ENCODE measurements at regions not wholly inside any gene's neighbourhood (a gene's known extent, or its start where the extent isn't known, plus 50 kb on each side); places are given as distances from the start of the nearest gene placed in this dataset.

- DNase-seq (no peak), FAIRE-seq (no peak)
- no peak for TF ChIP-seq CTCF (IDR thresholded peaks at IDR 0.05; ENCODE audit: borderline replicate concordance, extremely low read depth, insufficient read depth)
- no peak overlapping the region for H3K27ac ChIP-seq (ENCODE audit: low read depth in 2 of 2, low read length in 2 of 2)
- no peaks in the 10 kb centered on the region for H3K36me3 ChIP-seq (ENCODE audit: control insufficient read depth in 2 of 3, insufficient read depth in 3 of 3, low read length in 3 of 3)
- H3K4me1 ChIP-seq (ENCODE audit: control insufficient read depth in 2 of 3, insufficient read depth in 2 of 3, low read depth in 1 of 3, low read length in 3 of 3), result no peaks in the 10 kb centered on the region
- H3K4me3 ChIP-seq (ENCODE audit: low read length in 3 of 3), result no peak overlapping the region
- H3K9me3 ChIP-seq (ENCODE audit: control insufficient read depth in 2 of 3, insufficient read depth in 1 of 3, low read length in 3 of 3), result no peaks in the 10 kb centered on the region
- no peak overlapping the region for H3K9ac ChIP-seq (ENCODE audit: low read length in 3 of 3)
- intact Hi-C loops (cut with DNase I), result no loop called here
- H3K27me3 ChIP-seq (ENCODE audit: control insufficient read depth, insufficient read depth, low read length), result no peaks in the 10 kb centered on the region
These were observed 101.2 kb upstream of the GNAO1 start for GRCh38 chr16:56090076-56090475.

GRCh38 chr16:56087626-56088025, 103.7 kb upstream of the GNAO1 start:
- no peaks in the 10 kb centered on the region for H3K9me3 ChIP-seq (ENCODE audit: control insufficient read depth in 2 of 3, insufficient read depth in 1 of 3, low read length in 3 of 3)
- no peak overlapping the region for H3K4me3 ChIP-seq (ENCODE audit: low read length in 3 of 3)
- no peaks in the 10 kb centered on the region for H3K27me3 ChIP-seq (ENCODE audit: control insufficient read depth, insufficient read depth, low read length)
- H3K4me1 ChIP-seq (ENCODE audit: control insufficient read depth in 2 of 3, insufficient read depth in 2 of 3, low read depth in 1 of 3, low read length in 3 of 3), result no peaks in the 10 kb centered on the region
- H3K36me3 ChIP-seq (ENCODE audit: control insufficient read depth in 2 of 3, insufficient read depth in 3 of 3, low read length in 3 of 3), result no peaks in the 10 kb centered on the region
- FAIRE-seq (no peak), DNase-seq (peak in 3 of 5 donors; percentile 23 to 46 (median 46))
- intact Hi-C loops (cut with DNase I), result no loop called here
- H3K27ac ChIP-seq (ENCODE audit: low read depth in 2 of 2, low read length in 2 of 2), result no peak overlapping the region
- TF ChIP-seq CTCF (IDR thresholded peaks at IDR 0.05; ENCODE audit: borderline replicate concordance, extremely low read depth, insufficient read depth), result no peak
- H3K9ac ChIP-seq (ENCODE audit: low read length in 3 of 3), result no peak overlapping the region

GRCh38 chr16:56081371-56081770, 109.9 kb upstream of the GNAO1 start:
- intact Hi-C loops (cut with DNase I), result no loop called here
- DNase-seq, result no peak
- no peaks in the 10 kb centered on the region for H3K4me1 ChIP-seq (ENCODE audit: control insufficient read depth in 2 of 3, insufficient read depth in 2 of 3, low read depth in 1 of 3, low read length in 3 of 3)
- H3K9ac ChIP-seq (ENCODE audit: low read length in 3 of 3), result no peak overlapping the region
- no peaks in the 10 kb centered on the region for H3K36me3 ChIP-seq (ENCODE audit: control insufficient read depth in 2 of 3, insufficient read depth in 3 of 3, low read length in 3 of 3)
- no peak for FAIRE-seq
- H3K4me3 ChIP-seq (ENCODE audit: low read length in 3 of 3), result no peak overlapping the region
- TF ChIP-seq CTCF (IDR thresholded peaks at IDR 0.05; ENCODE audit: borderline replicate concordance, extremely low read depth, insufficient read depth), result no peak
- no peaks in the 10 kb centered on the region for H3K9me3 ChIP-seq (ENCODE audit: control insufficient read depth in 2 of 3, insufficient read depth in 1 of 3, low read length in 3 of 3)
- H3K27me3 ChIP-seq (ENCODE audit: control insufficient read depth, insufficient read depth, low read length), result no peaks in the 10 kb centered on the region
- no peak overlapping the region for H3K27ac ChIP-seq (ENCODE audit: low read depth in 2 of 2, low read length in 2 of 2)

GRCh38 chr16:56075732-56076388, 115.4 kb upstream of the GNAO1 start:
- Histone ChIP-seq H3K9ac (ENCODE audit: low read length in 3 of 3) (no peak overlapping the region), H3K9me3 (ENCODE audit: control insufficient read depth in 2 of 3, insufficient read depth in 1 of 3, low read length in 3 of 3) (no peaks in the 10 kb centered on the region), H3K4me3 (ENCODE audit: low read length in 3 of 3) (no peak overlapping the region), H3K27me3 (ENCODE audit: control insufficient read depth, insufficient read depth, low read length) (no peaks in the 10 kb centered on the region), H3K27ac (ENCODE audit: low read depth in 2 of 2, low read length in 2 of 2) (no peak overlapping the region), H3K36me3 (ENCODE audit: control insufficient read depth in 2 of 3, insufficient read depth in 3 of 3, low read length in 3 of 3) (no peaks in the 10 kb centered on the region), H3K4me1 (ENCODE audit: control insufficient read depth in 2 of 3, insufficient read depth in 2 of 3, low read depth in 1 of 3, low read length in 3 of 3) (no peaks in the 10 kb centered on the region)
- FAIRE-seq (no peak), DNase-seq (no peak)
- intact Hi-C loops (cut with DNase I), result no loop called here
- no peak for TF ChIP-seq CTCF (IDR thresholded peaks at IDR 0.05; ENCODE audit: borderline replicate concordance, extremely low read depth, insufficient read depth)

Measured in kidney (tissue), 13 donors.